SK-N-DZ (cell line): ENCODE measurements at regions not wholly inside any gene's neighbourhood (a gene's known extent, or its start where the extent isn't known, plus 50 kb on each side); places are given as distances from the start of the nearest gene placed in this dataset.
"Not testable (repeated sequence)": the region's sequence is repeated elsewhere in the genome, so short reads cannot be mapped to it uniquely, and the experiment has no call there.

Experiments used
- DNase-seq: peaks from one replicate; pipeline ENCODE4 v3.0.0-alpha.2; 2015; ENCODE audit warnings: low spot score

- no peak for DNase-seq
Measured at GRCh38 chr1:212155219-212155618, 119.7 kb downstream of the DTL start.

DNA sequence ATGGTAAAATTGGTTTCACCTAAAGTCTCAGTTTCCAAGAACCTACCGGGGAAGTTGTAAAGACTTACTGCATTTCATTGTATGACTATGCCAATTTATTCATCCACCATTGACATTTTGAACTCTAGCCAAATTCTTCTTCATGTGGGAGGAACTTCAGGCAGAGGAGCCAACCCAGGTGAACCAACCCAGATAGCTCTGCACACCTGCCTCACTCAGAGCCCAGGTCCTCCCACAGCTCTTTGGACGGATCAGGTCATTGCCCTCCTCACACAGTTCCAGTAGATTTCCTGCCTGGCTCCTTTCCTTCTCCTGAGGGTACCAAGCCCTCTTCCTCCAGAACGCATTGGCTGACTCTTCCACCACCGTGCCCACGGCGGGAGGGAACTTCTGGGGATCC is 121.7 kb downstream of the DTL start:
- no peak for DNase-seq

- DNase-seq: no peak
Measured at GRCh38 chr1:212158912-212159796, 123.6 kb downstream of the DTL start.

DNA sequence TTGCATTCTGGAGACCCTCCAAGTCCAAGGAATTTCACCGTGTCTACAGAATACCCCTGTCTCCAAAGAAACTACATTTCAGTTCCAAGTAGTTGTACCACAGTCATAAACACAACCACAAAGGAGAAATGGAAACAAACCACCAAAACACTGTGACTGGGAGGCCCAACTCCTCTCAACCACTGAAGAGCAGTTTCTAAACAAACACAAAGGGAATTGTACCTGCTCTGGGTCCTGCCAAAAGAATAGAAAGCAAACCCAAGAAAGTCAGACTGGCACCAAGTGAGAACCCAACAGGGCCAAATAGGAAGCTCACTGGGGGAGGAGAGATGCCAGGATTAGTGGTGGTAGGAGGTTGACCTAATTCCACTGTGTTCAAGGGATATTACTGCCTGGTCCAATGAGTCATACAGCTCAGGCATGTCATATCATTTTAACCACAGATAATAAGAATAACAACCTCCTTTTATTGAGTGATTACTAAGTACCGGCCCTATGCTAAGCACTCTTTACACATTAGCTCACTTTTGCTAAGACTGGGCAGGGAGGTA is 123.9 kb upstream of the PPP2R5A start:
- no peak for DNase-seq

GRCh38 chr1:212162635-212163034 is 122.6 kb upstream of the PPP2R5A start:
- DNase-seq: no peak

GRCh38 chr1:212164095-212164872 is 120.9 kb upstream of the PPP2R5A start:
- no peak for DNase-seq

DNA sequence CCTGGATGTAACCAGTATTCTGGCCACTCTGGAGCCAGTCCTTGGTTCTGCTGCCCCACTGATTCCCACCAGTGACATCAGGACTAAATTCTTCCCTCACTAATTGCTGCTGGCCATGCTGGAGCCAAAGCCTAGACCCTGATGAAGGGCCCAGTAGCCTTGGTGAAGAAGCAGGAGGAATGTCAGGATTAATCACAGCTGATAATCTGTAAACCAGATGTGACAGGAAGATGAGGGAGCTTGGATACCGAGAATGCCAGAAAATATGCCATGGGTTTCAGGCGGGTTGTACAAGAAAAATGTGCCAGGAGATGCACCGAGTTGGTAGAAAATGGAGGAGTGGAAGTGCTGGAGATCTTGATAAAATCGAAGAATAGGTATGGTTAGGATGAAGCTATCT is 119.0 kb upstream of the PPP2R5A start:
- DNase-seq: no peak

DNA sequence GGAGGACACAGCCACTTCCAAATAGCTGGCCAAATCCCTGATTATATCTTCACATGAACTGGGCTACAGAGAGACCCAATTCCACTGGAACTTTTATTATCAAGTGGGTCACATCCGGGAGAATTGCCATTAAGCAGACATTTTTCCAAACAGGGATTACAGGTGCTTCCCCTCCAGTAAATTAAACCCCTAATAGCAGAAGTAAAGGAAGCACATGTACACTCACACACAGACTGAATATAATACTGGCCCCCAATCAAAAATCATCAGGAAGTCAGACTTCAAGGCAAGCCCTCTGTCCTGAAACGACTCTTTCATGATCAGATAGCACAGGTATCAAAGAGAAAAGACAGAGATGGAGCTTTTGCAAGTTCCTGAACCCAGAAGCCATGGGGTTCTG is 118.6 kb upstream of the PPP2R5A start:
- no peak for DNase-seq

GRCh38 chr1:212167098-212167497 is 118.1 kb upstream of the PPP2R5A start:
- DNase-seq: peak; percentile 30

DNA sequence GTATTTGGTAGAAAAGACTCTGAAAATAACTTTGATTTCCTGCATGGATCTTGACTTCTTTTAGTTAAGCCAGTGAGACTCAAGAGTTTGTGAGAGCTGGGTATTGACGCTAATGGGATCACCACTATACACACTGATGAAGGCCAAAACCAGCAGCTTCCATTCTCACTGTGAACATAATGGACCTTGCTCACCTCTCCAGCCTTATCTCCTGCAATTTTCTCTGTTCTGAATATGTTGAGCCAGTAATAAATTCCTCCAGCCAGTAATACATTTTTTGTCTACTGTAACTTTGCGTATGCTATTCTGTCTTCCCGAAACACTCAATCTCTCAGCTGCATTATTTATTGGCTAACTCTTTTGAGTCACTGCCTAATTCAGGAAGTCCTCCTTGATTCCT is 111.6 kb upstream of the PPP2R5A start:
- DNase-seq: no peak

GRCh38 chr1:212174295-212174694 is 110.9 kb upstream of the PPP2R5A start:
- not testable (repeated sequence) for DNase-seq

- no peak for DNase-seq
Measured at GRCh38 chr1:212177542-212177941, 107.7 kb upstream of the PPP2R5A start.

DNA sequence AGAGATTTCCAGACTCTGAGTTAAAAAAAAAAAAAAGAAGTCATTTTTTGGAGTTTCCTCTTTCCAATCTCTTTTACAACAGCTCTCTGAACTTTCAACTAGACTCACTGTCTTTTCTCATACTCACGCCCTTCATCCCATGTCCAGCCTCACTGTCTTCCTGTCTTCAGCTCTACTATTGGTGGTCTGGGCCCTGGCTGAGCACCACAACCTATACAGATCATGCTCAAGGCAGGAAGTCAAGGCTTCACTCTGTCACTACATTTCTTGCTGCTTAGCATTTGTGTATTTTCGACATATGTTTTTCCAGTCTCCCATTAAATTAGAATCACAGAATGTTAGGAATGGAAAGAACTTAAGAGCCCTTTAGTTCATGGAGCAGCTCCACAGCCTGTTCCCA is 106.4 kb upstream of the PPP2R5A start:
- DNase-seq: no peak

DNA sequence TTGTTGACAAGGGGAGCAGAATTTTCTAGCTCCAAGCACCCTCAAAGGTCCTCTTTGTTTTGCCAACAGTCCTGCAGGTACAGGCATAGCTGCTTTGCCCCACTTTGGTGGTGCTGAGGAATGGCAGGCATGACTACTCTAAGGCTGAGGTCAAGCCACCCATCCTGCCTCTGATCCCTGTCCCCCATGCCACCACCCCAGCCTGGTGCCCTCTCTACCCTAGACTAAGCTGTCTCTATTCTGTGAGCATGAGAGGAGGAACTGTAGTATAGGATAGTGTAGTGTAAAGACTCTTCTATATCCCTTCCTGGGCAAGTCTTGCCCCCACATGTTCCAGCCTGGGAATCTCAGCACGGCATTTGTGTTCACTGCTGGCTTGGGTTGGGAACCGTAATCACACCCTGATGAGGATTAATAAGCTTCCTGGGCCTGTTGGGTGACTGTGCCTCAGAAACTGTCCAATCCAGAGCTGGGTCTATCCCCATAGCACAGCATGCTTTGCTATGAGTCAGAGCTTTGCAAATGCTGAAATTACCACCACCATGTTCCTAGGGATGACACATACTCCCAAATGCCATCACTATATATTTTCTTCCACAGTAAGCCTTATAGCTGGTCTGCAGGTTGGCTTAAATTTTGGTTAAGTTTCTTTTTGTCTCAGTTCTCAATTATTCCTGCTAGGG is 105.7 kb upstream of the PPP2R5A start:
- DNase-seq: no peak

GRCh38 chr1:212181015-212181882 is 104.0 kb upstream of the PPP2R5A start:
- no peak for DNase-seq

DNA sequence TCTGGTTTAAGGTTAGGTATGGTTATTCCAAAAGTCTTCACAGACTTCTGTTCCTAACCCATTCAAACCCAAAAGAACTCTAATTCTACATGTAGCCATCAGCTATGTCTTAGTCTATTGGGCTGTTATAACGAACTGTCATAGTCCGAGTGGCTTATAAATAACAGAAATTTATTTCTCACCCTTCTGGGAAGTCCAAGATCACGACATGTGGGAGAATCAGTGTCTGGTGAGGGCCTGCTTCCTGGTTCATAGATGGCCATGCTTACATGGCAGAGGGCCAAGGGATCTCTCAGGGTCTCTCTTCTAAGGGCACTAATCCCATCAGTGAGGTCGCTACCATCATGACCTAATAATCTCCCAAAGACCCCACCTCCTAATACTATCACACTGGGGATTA is 103.0 kb upstream of the PPP2R5A start:
- no peak for DNase-seq

GRCh38 chr1:212182579-212182978 is 102.6 kb upstream of the PPP2R5A start:
- no peak for DNase-seq

GRCh38 chr1:212186427-212187207 is 98.6 kb upstream of the PPP2R5A start:
- DNase-seq: no peak

GRCh38 chr1:212188599-212189351 is 96.4 kb upstream of the PPP2R5A start:
- no peak for DNase-seq
